H1 (cell line): ENCODE measurements at regions not wholly inside any gene's neighbourhood (a gene's known extent, or its start where the extent isn't known, plus 50 kb on each side); places are given as distances from the start of the nearest gene placed in this dataset.

Experiments used
- CTCF ChIA-PET: fragments of 300-600 bp; sonication (Branson Sonifier 250); formaldehyde crosslinking; loops from one replicate; lab custom pipeline; 2021; ENCODE audit not compliant: partially characterized antibody; lab: Charles Lee
- POLR2A ChIA-PET: fragments of 300-600 bp; sonication (Branson Sonifier 250); formaldehyde crosslinking; loops from one replicate; lab custom pipeline; 2021; ENCODE audit warnings: inconsistent platforms; ENCODE audit not compliant: partially characterized antibody; lab: Charles Lee
- DNase-seq, 2 experiments: peaks; one replicate each; pipeline versions ENCODE4 v3.0.0 to v3.0.0-alpha.2; 2010 to 2022; ENCODE audit warnings: low spot score in 2 of 2, low read depth in 1 of 2, mixed read lengths in 1 of 2
- FAIRE-seq: peaks from 2 replicates; lab custom pipeline; 2011; peaks lifted over from hg19 to GRCh38; lab: Jason Lieb, UNC
- H2AFZ ChIP-seq: 2 replicates; pipeline ENCODE4 v1.8.1; 2012; ENCODE audit warnings: low read length, inconsistent platforms
- H2AK5ac ChIP-seq: 2 replicates; pipeline ENCODE4 v1.6.1; 2013; ENCODE audit warnings: low read depth, low read length
- H2BK120ac ChIP-seq: replicated peaks from 2 replicates; pipeline ENCODE3; 2013; ENCODE audit warnings: low read depth, low read length, inconsistent platforms
- H2BK12ac ChIP-seq: 2 replicates; pipeline ENCODE4 v1.6.1; 2013; ENCODE audit warnings: low read depth, low read length
- H2BK15ac ChIP-seq: 2 replicates; pipeline ENCODE4 v1.6.1; 2013; ENCODE audit warnings: low read length
- H2BK20ac ChIP-seq: 2 replicates; pipeline ENCODE4 v1.6.1; 2013; ENCODE audit warnings: low read length
- H2BK5ac ChIP-seq: 2 replicates; pipeline ENCODE4 v1.6.1; 2013; ENCODE audit warnings: low read depth, low read length
- H3K14ac ChIP-seq: 2 replicates; pipeline ENCODE4 v1.6.1; 2013; ENCODE audit warnings: inconsistent platforms; ENCODE audit not compliant: insufficient read length
- H3K18ac ChIP-seq: 2 replicates; pipeline ENCODE4 v1.6.1; 2013; ENCODE audit warnings: low read length; ENCODE audit errors: extremely low read depth
- H3K23ac ChIP-seq: 2 replicates; pipeline ENCODE4 v1.6.1; 2013; ENCODE audit warnings: inconsistent platforms; ENCODE audit not compliant: insufficient read length
- H3K23me2 ChIP-seq: 2 replicates; pipeline ENCODE4 v1.6.1; 2013; ENCODE audit warnings: low read depth, low read length
- H3K27ac ChIP-seq: 2 replicates; pipeline ENCODE4 v1.6.1; 2011; ENCODE audit warnings: low read depth, low read length, inconsistent platforms
- H3K27me3 ChIP-seq, 4 experiments: replicated peaks in 1 of 4; 1 replicate in 1 of 4; 2 replicates in 3 of 4; pipeline versions ENCODE4 v1.6.1 to v1.8.1; 2011 to 2013; ENCODE audit warnings: low read length in 3 of 4, mild to moderate bottlenecking in 3 of 4, inconsistent platforms in 2 of 4, mixed read lengths in 2 of 4, moderate library complexity in 1 of 4; ENCODE audit not compliant: control insufficient read depth in 3 of 4, insufficient read depth in 3 of 4; ENCODE audit errors: extremely low read depth in 1 of 4
- H3K36me3 ChIP-seq, 4 experiments: 2 replicates each; pipeline versions ENCODE4 v1.6.1 to v1.8.1; 2011 to 2013; ENCODE audit warnings: mild to moderate bottlenecking in 4 of 4, low read length in 3 of 4, moderate library complexity in 2 of 4, control low read depth in 1 of 4, inconsistent platforms in 1 of 4; ENCODE audit not compliant: insufficient read depth in 4 of 4, control insufficient read depth in 2 of 4
- H3K4ac ChIP-seq: replicated peaks from 2 replicates; pipeline ENCODE3; 2013; ENCODE audit warnings: low read length, low read depth, mixed read lengths, inconsistent platforms; ENCODE audit not compliant: insufficient read length
- H3K4me1 ChIP-seq, 4 experiments: replicated peaks in 1 of 4; 1 replicate in 1 of 4; 2 replicates in 3 of 4; pipeline versions ENCODE4 v1.6.1 to v1.8.1; 2011 to 2013; ENCODE audit warnings: low read length in 3 of 4, inconsistent platforms in 2 of 4, mixed read lengths in 1 of 4; ENCODE audit not compliant: insufficient read depth in 4 of 4, control insufficient read depth in 3 of 4
- H3K4me2 ChIP-seq, 2 experiments: 2 replicates each; pipeline versions ENCODE4 v1.6.1 to v1.8.1; 2011 to 2013; ENCODE audit warnings: low read depth in 2 of 2, low read length in 2 of 2, control low read depth in 1 of 2, inconsistent platforms in 1 of 2, mild to moderate bottlenecking in 1 of 2; ENCODE audit not compliant: insufficient read depth in 1 of 2
- H3K4me3 ChIP-seq, 4 experiments: fragments of 200-600, 300-600 bp in 1 of 4; sonication (generic), shearing (Covaris generic), sonication (Bioruptor Twin) in 1 of 4; 2 replicates each; pipeline versions ENCODE4 v1.5.1 to v1.8.1; 2011 to 2016; ENCODE audit warnings: low read length in 4 of 4, low read depth in 3 of 4, control low read depth in 2 of 4, inconsistent platforms in 2 of 4, mild to moderate bottlenecking in 2 of 4, mixed read lengths in 1 of 4, moderate library complexity in 1 of 4; ENCODE audit not compliant: insufficient read depth in 2 of 4; ENCODE audit errors: extremely low read depth in 1 of 4
- H3K56ac ChIP-seq: replicated peaks from 2 replicates; pipeline ENCODE3; 2013; ENCODE audit warnings: low read depth, mild to moderate bottlenecking, mixed read lengths, low read length, inconsistent platforms; ENCODE audit not compliant: insufficient read length
- H3K79me1 ChIP-seq: 2 replicates; pipeline ENCODE4 v1.6.1; 2013; ENCODE audit warnings: low read depth, low read length, control low read depth
- H3K79me2 ChIP-seq, 2 experiments: 2 replicates each; pipeline versions ENCODE4 v1.6.1 to v1.8.1; 2012 to 2013; ENCODE audit warnings: low read length in 2 of 2, mild to moderate bottlenecking in 2 of 2, inconsistent platforms in 1 of 2; ENCODE audit not compliant: insufficient read depth in 2 of 2, control insufficient read depth in 1 of 2
- H3K9ac ChIP-seq, 4 experiments: replicated peaks in 1 of 4; 1 replicate in 1 of 4; 2 replicates in 3 of 4; pipeline versions ENCODE4 v1.6.1 to v1.8.1; 2011 to 2013; ENCODE audit warnings: low read depth in 3 of 4, low read length in 3 of 4, control low read depth in 2 of 4, mild to moderate bottlenecking in 2 of 4, moderate library complexity in 2 of 4, inconsistent platforms in 1 of 4; ENCODE audit errors: extremely low read depth in 1 of 4
- H3K9me3 ChIP-seq, 2 experiments: 2 replicates each; pipeline versions ENCODE4 v1.6.1 to v1.8.1; 2012 to 2013; ENCODE audit warnings: mild to moderate bottlenecking in 2 of 2, moderate library complexity in 2 of 2, control low read depth in 1 of 2, inconsistent platforms in 1 of 2, low read depth in 1 of 2, low read length in 1 of 2, mixed read lengths in 1 of 2; ENCODE audit not compliant: insufficient read depth in 2 of 2
- H4K20me1 ChIP-seq, 2 experiments: replicated peaks in 1 of 2; 2 replicates each; pipeline versions ENCODE3 to v1.8.1; 2011 to 2013; ENCODE audit warnings: inconsistent platforms in 2 of 2, low read length in 2 of 2, mild to moderate bottlenecking in 1 of 2; ENCODE audit not compliant: insufficient read depth in 2 of 2, control insufficient read depth in 1 of 2
- H4K5ac ChIP-seq: 2 replicates; pipeline ENCODE4 v1.6.1; 2013; ENCODE audit warnings: low read length, low read depth, mixed read lengths, inconsistent platforms; ENCODE audit not compliant: insufficient read length
- H4K8ac ChIP-seq: 2 replicates; pipeline ENCODE4 v1.8.0; 2013; ENCODE audit warnings: mild to moderate bottlenecking, moderate library complexity, low read length, inconsistent platforms; ENCODE audit not compliant: insufficient read depth; ENCODE audit errors: extremely low read depth
- H4K91ac ChIP-seq: replicated peaks from 2 replicates; pipeline ENCODE3; 2013; ENCODE audit warnings: low read length, mixed read lengths, inconsistent platforms; ENCODE audit not compliant: insufficient read length
- ZNF274 ChIP-seq: IDR thresholded peaks from 2 replicates; pipeline ENCODE4 v1.7.0; 2012; ENCODE audit warnings: low read length, borderline replicate concordance; ENCODE audit errors: extremely low read depth
- WGBS, 2 experiments: shearing (Covaris generic) in 1 of 2; methylation state at CpG; one replicate each; pipeline versions ENCODE4 v1.1.6 to v1.1.7; 2013 to 2015; ENCODE audit warnings: low lambda C conversion rate in 2 of 2, mixed read lengths in 2 of 2, inconsistent platforms in 1 of 2, low coverage in 1 of 2, missing lambda C conversion rate in 1 of 2; ENCODE audit not compliant: insufficient replicate concordance in 2 of 2, insufficient coverage in 1 of 2, insufficient read length in 1 of 2; ENCODE audit errors: extremely low coverage in 1 of 2, missing lambda C conversion rate in 1 of 2; 5-methylcytosine and 5-hydroxymethylcytosine counted together

DNA sequence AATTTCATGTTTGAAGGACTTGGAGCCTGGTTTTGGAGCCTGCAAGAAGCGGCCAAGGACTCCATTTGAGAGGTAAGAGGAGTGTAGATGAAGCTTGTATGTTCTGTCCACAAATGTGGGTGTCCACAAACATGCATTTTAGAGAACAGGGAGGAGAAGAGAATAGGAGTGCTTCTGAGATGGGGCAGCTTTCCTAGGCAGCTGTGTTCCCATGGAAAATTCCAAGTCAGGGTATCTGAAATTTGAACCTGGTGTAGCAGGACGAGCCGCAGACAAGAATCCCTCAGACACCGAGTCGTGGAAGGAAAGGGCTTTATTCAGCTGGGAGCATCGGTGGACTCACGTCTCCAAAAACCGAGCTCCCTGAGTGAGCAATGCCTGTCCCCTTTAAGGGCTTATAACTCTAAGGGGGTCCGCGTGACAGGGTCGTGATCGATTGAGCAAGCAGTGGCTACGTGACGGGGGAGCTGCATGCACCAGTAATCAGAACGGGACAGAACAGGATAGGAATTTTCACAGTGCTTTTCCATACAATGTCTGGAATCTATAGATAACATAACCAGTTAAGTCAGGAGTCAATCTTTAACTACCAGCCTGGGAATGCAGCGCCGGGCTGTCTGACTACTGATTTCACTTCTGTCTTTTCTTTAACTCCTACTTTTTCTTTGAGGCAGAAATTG, 71.4 kb upstream of the WDR72 start:
- DNase-seq (no peak), FAIRE-seq (no peak)
- no peaks in the 10 kb centered on the region for H4K20me1 ChIP-seq
- H3K27me3 ChIP-seq: no peaks in the 10 kb centered on the region
- no peak overlapping the region for H3K4me3 ChIP-seq
- no peak overlapping the region for H2BK5ac ChIP-seq
- POLR2A ChIA-PET: no interaction called here
- no peak overlapping the region for H4K8ac ChIP-seq
- no peak overlapping the region for H3K27ac ChIP-seq
- H2AFZ ChIP-seq: no peak overlapping the region
- no peak overlapping the region for H3K56ac ChIP-seq
- H3K36me3 ChIP-seq: no peaks in the 10 kb centered on the region
- no peak overlapping the region for H4K91ac ChIP-seq
- H2AK5ac ChIP-seq: no peak overlapping the region; the same call in 1 of the 2 replicates
- H3K18ac ChIP-seq: 0 out of 2 replicates have a peak overlapping the region, but pooled peaks have one; percentile 5
- no peak overlapping the region for H3K23ac ChIP-seq
- no peak overlapping the region; a peak in 1 of 4 replicates for H3K4me2 ChIP-seq
- peaks cover 0 to 3% of the 10 kb centered on the region in 2 experiments; a peak in 1 of 4 replicates for H3K9me3 ChIP-seq
- no peaks in the 10 kb centered on the region for H3K79me1 ChIP-seq
- CTCF ChIA-PET: no interaction called here
- H4K5ac ChIP-seq: no peak overlapping the region
- WGBS, 2 experiments: 89% methylated on average over 17 of the region's 17 CpGs; no CpG with 5 or more reads in 1 of the 2 experiments
- no peak overlapping the region for H2BK120ac ChIP-seq
- no peaks in the 10 kb centered on the region for H3K79me2 ChIP-seq
- H3K9ac ChIP-seq: no peak overlapping the region
- peaks cover 0 to 5% (median 1%) of the 10 kb centered on the region in 4 experiments; a peak in 2 of 7 replicates for H3K4me1 ChIP-seq
- H2BK12ac ChIP-seq: no peak overlapping the region
- H3K14ac ChIP-seq: no peak overlapping the region
- no peak overlapping the region for H2BK20ac ChIP-seq
- 0 out of 2 replicates have a peak, but pooled peaks cover 1% of the 10 kb centered on the region for H3K23me2 ChIP-seq
- no peak for TF ChIP-seq ZNF274
- TF ChIP-seq, all 59 proteins: peak for 0
- Histone ChIP-seq H2BK15ac (no peak overlapping the region), H3K4ac (no peak overlapping the region)
